ENCODE measurements at regions not wholly inside any gene's neighbourhood (a gene's known extent, or its start where the extent isn't known, plus 50 kb on each side); places are given as distances from the start of the nearest gene placed in this dataset.

DNA sequence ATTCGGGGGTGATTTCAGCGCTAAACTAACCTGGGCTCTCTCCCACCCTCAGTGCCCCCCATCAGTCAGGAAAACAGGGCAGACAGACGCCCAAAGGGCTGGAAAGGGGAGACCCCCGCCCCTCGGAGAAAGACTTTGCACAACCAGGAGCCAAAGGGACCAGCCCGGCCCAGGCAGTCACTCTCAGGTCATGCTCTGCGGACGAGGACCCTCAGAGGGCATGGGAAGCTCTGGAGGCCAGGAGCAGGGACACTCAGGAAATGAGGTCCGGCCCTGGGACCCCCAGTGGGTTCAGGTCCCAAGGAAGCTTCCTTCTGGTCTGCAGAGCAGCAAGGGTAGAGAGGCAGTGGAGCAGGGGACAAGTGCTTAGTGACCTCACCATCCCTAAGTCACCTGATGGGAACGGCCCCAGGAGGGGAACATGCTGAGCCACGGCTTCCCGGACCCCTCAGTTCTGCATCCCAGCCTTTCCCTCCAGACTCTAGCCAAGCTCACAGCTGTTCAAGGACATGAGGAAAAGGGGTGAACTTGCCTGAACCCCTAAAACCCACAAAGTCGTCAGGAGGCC lies 88.0 kb upstream of the GPC1 start:
- H3K9me3 Mint-ChIP-seq: peaks cover 0 to 10% of the 10 kb centered on the region in 2 donors
- H3K27me3 Mint-ChIP-seq: peaks cover 31% of the 10 kb centered on the region
- H3K4me3 Mint-ChIP-seq: no peak overlapping the region
- H3K4me1 Mint-ChIP-seq: no peaks in the 10 kb centered on the region
- ATAC-seq: no peak
- H3K27ac Mint-ChIP-seq: no peak overlapping the region
- DNase-seq: no peak

- peaks cover 31% of the 10 kb centered on the region for H3K27me3 Mint-ChIP-seq
- no peaks in the 10 kb centered on the region for H3K4me1 Mint-ChIP-seq
- ATAC-seq: no peak
- peaks cover 0 to 10% of the 10 kb centered on the region in 2 donors for H3K9me3 Mint-ChIP-seq
- no peak overlapping the region for H3K27ac Mint-ChIP-seq
- no peak for DNase-seq
- H3K4me3 Mint-ChIP-seq: no peak overlapping the region
Measured at GRCh38 chr2:240347949-240348500, 87.4 kb upstream of the GPC1 start.

DNA sequence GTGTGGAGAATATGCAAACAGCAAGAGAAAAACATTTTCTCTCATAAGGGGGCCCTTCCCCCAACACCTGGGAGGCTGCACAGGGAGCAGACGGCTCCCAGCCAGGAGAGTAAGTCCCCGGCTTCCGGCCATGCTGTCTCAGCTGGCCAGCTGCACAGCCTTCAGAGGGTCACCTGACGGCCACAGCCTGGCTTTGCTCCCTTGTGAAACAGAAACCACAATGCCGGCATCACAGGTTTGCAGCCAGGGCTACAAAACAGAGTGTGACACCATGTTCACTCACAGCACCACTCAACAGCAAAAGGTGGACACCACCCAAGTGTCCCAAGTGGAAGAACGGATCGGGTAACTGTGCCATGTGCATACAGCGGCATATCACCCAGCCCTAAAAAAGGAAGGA lies 86.9 kb upstream of the GPC1 start:
- ATAC-seq: no peak
- H3K27me3 Mint-ChIP-seq: peaks cover 31% of the 10 kb centered on the region

GRCh38 chr2:240349133-240350005 lies 86.1 kb upstream of the GPC1 start:
- Mint-ChIP-seq H3K27me3 (peaks cover 31% of the 10 kb centered on the region), H3K4me3 (no peak overlapping the region), H3K27ac (no peak overlapping the region), H3K9me3 (peaks cover 0 to 10% of the 10 kb centered on the region in 2 donors), H3K4me1 (no peaks in the 10 kb centered on the region)
- no peak for DNase-seq
- ATAC-seq: no peak

More for the DNA sequence above, 86.9 kb upstream of the GPC1 start:
- H3K27ac Mint-ChIP-seq: no peak overlapping the region
- H3K4me3 Mint-ChIP-seq: no peak overlapping the region
- peaks cover 0 to 10% of the 10 kb centered on the region in 2 donors for H3K9me3 Mint-ChIP-seq
- DNase-seq: no peak
- H3K4me1 Mint-ChIP-seq: no peaks in the 10 kb centered on the region

GRCh38 chr2:240350006-240350355 lies 85.5 kb upstream of the GPC1 start:
- Mint-ChIP-seq H3K27me3 (peaks cover 31% of the 10 kb centered on the region), H3K4me1 (no peaks in the 10 kb centered on the region), H3K4me3 (no peak overlapping the region), H3K9me3 (peaks cover 0 to 5% of the 10 kb centered on the region in 2 donors), H3K27ac (no peak overlapping the region)
- ATAC-seq: no peak
- DNase-seq: no peak

DNA sequence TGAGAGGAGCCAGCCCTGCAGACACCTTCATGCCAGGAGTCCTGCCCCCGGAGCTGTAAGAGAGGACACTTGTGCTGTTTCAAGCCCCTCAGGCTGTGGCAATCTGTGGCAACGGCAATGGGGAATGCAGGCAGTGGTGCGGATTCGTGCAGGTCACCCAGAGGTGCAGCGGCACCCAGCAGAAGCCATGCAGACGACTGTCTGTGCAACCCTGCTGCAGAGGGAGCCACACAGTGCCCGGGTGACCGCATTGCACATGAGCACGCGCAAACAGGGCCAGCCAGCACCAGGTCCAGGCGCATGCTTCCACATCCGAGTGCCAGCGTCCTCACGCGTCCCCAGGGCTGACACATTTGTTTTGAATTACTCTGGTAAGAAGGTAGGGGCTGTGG lies 84.8 kb upstream of the GPC1 start:
- H3K9me3 Mint-ChIP-seq: no peaks in the 10 kb centered on the region
- DNase-seq (no peak), ATAC-seq (no peak)
- H3K4me1 Mint-ChIP-seq: no peaks in the 10 kb centered on the region
- no peak overlapping the region for H3K4me3 Mint-ChIP-seq
- H3K27me3 Mint-ChIP-seq: peaks cover 31% of the 10 kb centered on the region
- H3K27ac Mint-ChIP-seq: no peak overlapping the region

GRCh38 chr2:240351088-240351741 lies 84.2 kb upstream of the GPC1 start:
- Mint-ChIP-seq H3K4me3 (no peak overlapping the region), H3K4me1 (no peaks in the 10 kb centered on the region), H3K27ac (no peak overlapping the region), H3K27me3 (peaks cover 31% of the 10 kb centered on the region), H3K9me3 (no peaks in the 10 kb centered on the region)
- DNase-seq (no peak), ATAC-seq (no peak)

GRCh38 chr2:240351826-240352426 lies 83.5 kb upstream of the GPC1 start:
- no peak for ATAC-seq
- H3K4me1 Mint-ChIP-seq: no peaks in the 10 kb centered on the region
- DNase-seq: no peak
- peaks cover 31% of the 10 kb centered on the region for H3K27me3 Mint-ChIP-seq
- no peak overlapping the region for H3K4me3 Mint-ChIP-seq
- no peaks in the 10 kb centered on the region for H3K9me3 Mint-ChIP-seq
- no peak overlapping the region for H3K27ac Mint-ChIP-seq

- Mint-ChIP-seq H3K9me3 (no peaks in the 10 kb centered on the region), H3K4me3 (no peak overlapping the region), H3K27me3 (peaks cover 28% of the 10 kb centered on the region), H3K27ac (no peak overlapping the region), H3K4me1 (no peaks in the 10 kb centered on the region)
- DNase-seq (no peak), ATAC-seq (no peak)
Measured at GRCh38 chr2:240353086-240353798, 82.2 kb upstream of the GPC1 start.

GRCh38 chr2:240353944-240354343 lies 81.5 kb upstream of the GPC1 start:
- no peak for DNase-seq
- no peak for ATAC-seq
- peaks cover 21% of the 10 kb centered on the region for H3K27me3 Mint-ChIP-seq
- no peaks in the 10 kb centered on the region for H3K9me3 Mint-ChIP-seq
- no peak overlapping the region for H3K4me3 Mint-ChIP-seq
- H3K4me1 Mint-ChIP-seq: no peaks in the 10 kb centered on the region
- no peak overlapping the region for H3K27ac Mint-ChIP-seq

- Mint-ChIP-seq H3K27me3 (peaks cover 14% of the 10 kb centered on the region), H3K27ac (no peak overlapping the region), H3K4me3 (no peak overlapping the region), H3K9me3 (peaks cover 0 to 7% of the 10 kb centered on the region in 2 donors), H3K4me1 (no peaks in the 10 kb centered on the region)
- no peak for ATAC-seq
- no peak for DNase-seq
Measured at GRCh38 chr2:240355001-240355891, 80.2 kb upstream of the GPC1 start.

DNA sequence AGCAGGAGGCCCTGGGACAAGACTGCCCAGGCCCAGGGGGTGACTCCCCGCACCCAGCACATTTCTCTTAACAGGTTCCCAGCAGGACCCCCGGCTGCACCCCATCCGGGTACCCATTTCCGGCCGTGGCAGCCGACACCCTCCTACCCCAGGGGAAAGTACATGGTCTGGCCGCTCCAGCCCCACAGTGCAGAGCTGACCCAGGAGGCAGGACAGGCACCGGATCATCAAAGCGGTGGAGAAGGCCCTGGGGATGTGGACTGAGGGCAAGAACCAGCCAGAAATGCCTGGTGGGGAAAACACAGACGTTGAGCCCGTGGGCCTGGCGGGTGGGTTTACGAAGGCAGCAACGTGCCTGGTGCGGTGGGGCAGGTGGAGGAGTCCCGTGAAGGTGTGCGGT lies 79.5 kb upstream of the GPC1 start:
- ATAC-seq (no peak), DNase-seq (no peak)
- H3K27me3 Mint-ChIP-seq: peaks cover 7% of the 10 kb centered on the region
- no peak overlapping the region for H3K27ac Mint-ChIP-seq
- no peak overlapping the region for H3K4me3 Mint-ChIP-seq
- peaks cover 6 to 14% of the 10 kb centered on the region in 2 donors for H3K9me3 Mint-ChIP-seq
- H3K4me1 Mint-ChIP-seq: no peaks in the 10 kb centered on the region

- ATAC-seq (no peak), DNase-seq (no peak)
- Mint-ChIP-seq H3K4me3 (no peak overlapping the region), H3K9me3 (peaks cover 10 to 25% of the 10 kb centered on the region in 2 donors), H3K27ac (no peak overlapping the region), H3K27me3 (no peaks in the 10 kb centered on the region), H3K4me1 (no peaks in the 10 kb centered on the region)
Measured at GRCh38 chr2:240356700-240357640, 78.5 kb upstream of the GPC1 start.
